H1 (cell line): ENCODE measurements at regions not wholly inside any gene's neighbourhood (a gene's known extent, or its start where the extent isn't known, plus 50 kb on each side); places are given as distances from the start of the nearest gene placed in this dataset.

Source experiments
- CTCF ChIA-PET: fragments of 300-600 bp; sonication (Branson Sonifier 250); formaldehyde crosslinking; loops from one replicate; lab custom pipeline; 2021; ENCODE audit not compliant: partially characterized antibody; lab: Charles Lee
- POLR2A ChIA-PET: fragments of 300-600 bp; sonication (Branson Sonifier 250); formaldehyde crosslinking; loops from one replicate; lab custom pipeline; 2021; ENCODE audit warnings: inconsistent platforms; ENCODE audit not compliant: partially characterized antibody; lab: Charles Lee
- DNase-seq, 2 experiments: peaks; one replicate each; pipeline versions ENCODE4 v3.0.0 to v3.0.0-alpha.2; 2010 to 2022; ENCODE audit warnings: low spot score in 2 of 2, low read depth in 1 of 2, mixed read lengths in 1 of 2
- FAIRE-seq: peaks from 2 replicates; lab custom pipeline; 2011; peaks lifted over from hg19 to GRCh38; lab: Jason Lieb, UNC
- H2AFZ ChIP-seq: 2 replicates; pipeline ENCODE4 v1.8.1; 2012; ENCODE audit warnings: low read length, inconsistent platforms
- H2AK5ac ChIP-seq: 2 replicates; pipeline ENCODE4 v1.6.1; 2013; ENCODE audit warnings: low read depth, low read length
- H2BK120ac ChIP-seq: replicated peaks from 2 replicates; pipeline ENCODE3; 2013; ENCODE audit warnings: low read depth, low read length, inconsistent platforms
- H2BK12ac ChIP-seq: 2 replicates; pipeline ENCODE4 v1.6.1; 2013; ENCODE audit warnings: low read depth, low read length
- H2BK15ac ChIP-seq: 2 replicates; pipeline ENCODE4 v1.6.1; 2013; ENCODE audit warnings: low read length
- H2BK20ac ChIP-seq: 2 replicates; pipeline ENCODE4 v1.6.1; 2013; ENCODE audit warnings: low read length
- H2BK5ac ChIP-seq: 2 replicates; pipeline ENCODE4 v1.6.1; 2013; ENCODE audit warnings: low read depth, low read length
- H3K14ac ChIP-seq: 2 replicates; pipeline ENCODE4 v1.6.1; 2013; ENCODE audit warnings: inconsistent platforms; ENCODE audit not compliant: insufficient read length
- H3K18ac ChIP-seq: 2 replicates; pipeline ENCODE4 v1.6.1; 2013; ENCODE audit warnings: low read length; ENCODE audit errors: extremely low read depth
- H3K23ac ChIP-seq: 2 replicates; pipeline ENCODE4 v1.6.1; 2013; ENCODE audit warnings: inconsistent platforms; ENCODE audit not compliant: insufficient read length
- H3K23me2 ChIP-seq: 2 replicates; pipeline ENCODE4 v1.6.1; 2013; ENCODE audit warnings: low read depth, low read length
- H3K27ac ChIP-seq: 2 replicates; pipeline ENCODE4 v1.6.1; 2011; ENCODE audit warnings: low read depth, low read length, inconsistent platforms
- H3K27me3 ChIP-seq, 4 experiments: replicated peaks in 1 of 4; 1 replicate in 1 of 4; 2 replicates in 3 of 4; pipeline versions ENCODE4 v1.6.1 to v1.8.1; 2011 to 2013; ENCODE audit warnings: low read length in 3 of 4, mild to moderate bottlenecking in 3 of 4, inconsistent platforms in 2 of 4, mixed read lengths in 2 of 4, moderate library complexity in 1 of 4; ENCODE audit not compliant: control insufficient read depth in 3 of 4, insufficient read depth in 3 of 4; ENCODE audit errors: extremely low read depth in 1 of 4
- H3K36me3 ChIP-seq, 4 experiments: 2 replicates each; pipeline versions ENCODE4 v1.6.1 to v1.8.1; 2011 to 2013; ENCODE audit warnings: mild to moderate bottlenecking in 4 of 4, low read length in 3 of 4, moderate library complexity in 2 of 4, control low read depth in 1 of 4, inconsistent platforms in 1 of 4; ENCODE audit not compliant: insufficient read depth in 4 of 4, control insufficient read depth in 2 of 4
- H3K4ac ChIP-seq: replicated peaks from 2 replicates; pipeline ENCODE3; 2013; ENCODE audit warnings: low read length, low read depth, mixed read lengths, inconsistent platforms; ENCODE audit not compliant: insufficient read length
- H3K4me1 ChIP-seq, 4 experiments: replicated peaks in 1 of 4; 1 replicate in 1 of 4; 2 replicates in 3 of 4; pipeline versions ENCODE4 v1.6.1 to v1.8.1; 2011 to 2013; ENCODE audit warnings: low read length in 3 of 4, inconsistent platforms in 2 of 4, mixed read lengths in 1 of 4; ENCODE audit not compliant: insufficient read depth in 4 of 4, control insufficient read depth in 3 of 4
- H3K4me2 ChIP-seq, 2 experiments: 2 replicates each; pipeline versions ENCODE4 v1.6.1 to v1.8.1; 2011 to 2013; ENCODE audit warnings: low read depth in 2 of 2, low read length in 2 of 2, control low read depth in 1 of 2, inconsistent platforms in 1 of 2, mild to moderate bottlenecking in 1 of 2; ENCODE audit not compliant: insufficient read depth in 1 of 2
- H3K4me3 ChIP-seq, 4 experiments: fragments of 200-600, 300-600 bp in 1 of 4; sonication (generic), shearing (Covaris generic), sonication (Bioruptor Twin) in 1 of 4; 2 replicates each; pipeline versions ENCODE4 v1.5.1 to v1.8.1; 2011 to 2016; ENCODE audit warnings: low read length in 4 of 4, low read depth in 3 of 4, control low read depth in 2 of 4, inconsistent platforms in 2 of 4, mild to moderate bottlenecking in 2 of 4, mixed read lengths in 1 of 4, moderate library complexity in 1 of 4; ENCODE audit not compliant: insufficient read depth in 2 of 4; ENCODE audit errors: extremely low read depth in 1 of 4
- H3K56ac ChIP-seq: replicated peaks from 2 replicates; pipeline ENCODE3; 2013; ENCODE audit warnings: low read depth, mild to moderate bottlenecking, mixed read lengths, low read length, inconsistent platforms; ENCODE audit not compliant: insufficient read length
- H3K79me1 ChIP-seq: 2 replicates; pipeline ENCODE4 v1.6.1; 2013; ENCODE audit warnings: low read depth, low read length, control low read depth
- H3K79me2 ChIP-seq, 2 experiments: 2 replicates each; pipeline versions ENCODE4 v1.6.1 to v1.8.1; 2012 to 2013; ENCODE audit warnings: low read length in 2 of 2, mild to moderate bottlenecking in 2 of 2, inconsistent platforms in 1 of 2; ENCODE audit not compliant: insufficient read depth in 2 of 2, control insufficient read depth in 1 of 2
- H3K9ac ChIP-seq, 4 experiments: replicated peaks in 1 of 4; 1 replicate in 1 of 4; 2 replicates in 3 of 4; pipeline versions ENCODE4 v1.6.1 to v1.8.1; 2011 to 2013; ENCODE audit warnings: low read depth in 3 of 4, low read length in 3 of 4, control low read depth in 2 of 4, mild to moderate bottlenecking in 2 of 4, moderate library complexity in 2 of 4, inconsistent platforms in 1 of 4; ENCODE audit errors: extremely low read depth in 1 of 4
- H3K9me3 ChIP-seq, 2 experiments: 2 replicates each; pipeline versions ENCODE4 v1.6.1 to v1.8.1; 2012 to 2013; ENCODE audit warnings: mild to moderate bottlenecking in 2 of 2, moderate library complexity in 2 of 2, control low read depth in 1 of 2, inconsistent platforms in 1 of 2, low read depth in 1 of 2, low read length in 1 of 2, mixed read lengths in 1 of 2; ENCODE audit not compliant: insufficient read depth in 2 of 2
- H4K20me1 ChIP-seq, 2 experiments: replicated peaks in 1 of 2; 2 replicates each; pipeline versions ENCODE3 to v1.8.1; 2011 to 2013; ENCODE audit warnings: inconsistent platforms in 2 of 2, low read length in 2 of 2, mild to moderate bottlenecking in 1 of 2; ENCODE audit not compliant: insufficient read depth in 2 of 2, control insufficient read depth in 1 of 2
- H4K5ac ChIP-seq: 2 replicates; pipeline ENCODE4 v1.6.1; 2013; ENCODE audit warnings: low read length, low read depth, mixed read lengths, inconsistent platforms; ENCODE audit not compliant: insufficient read length
- H4K8ac ChIP-seq: 2 replicates; pipeline ENCODE4 v1.8.0; 2013; ENCODE audit warnings: mild to moderate bottlenecking, moderate library complexity, low read length, inconsistent platforms; ENCODE audit not compliant: insufficient read depth; ENCODE audit errors: extremely low read depth
- H4K91ac ChIP-seq: replicated peaks from 2 replicates; pipeline ENCODE3; 2013; ENCODE audit warnings: low read length, mixed read lengths, inconsistent platforms; ENCODE audit not compliant: insufficient read length
- ATF2 ChIP-seq: IDR thresholded peaks from 2 replicates; pipeline ENCODE4 v1.6.1; 2012; ENCODE audit warnings: low read length, inconsistent platforms
- HDAC6 ChIP-seq: IDR thresholded peaks from one replicate; pipeline ENCODE4 v1.7.1; 2012; ENCODE audit warnings: low read depth, mild to moderate bottlenecking, inconsistent platforms, low read length, moderate library complexity
- MAFK ChIP-seq: IDR thresholded peaks from 2 replicates; pipeline ENCODE4 v1.6.1; 2012; ENCODE audit warnings: low read depth, mild to moderate bottlenecking, improper control_type of control experiment, low read length
- RNF2 ChIP-seq: fragments of 200-900, 300-1000 bp; sonication (generic); IDR thresholded peaks from 2 replicates; pipeline ENCODE4 v1.7.1; 2016; ENCODE audit warnings: borderline replicate concordance, low read depth, mild to moderate bottlenecking, antibody characterized with exemption, low read length; ENCODE audit not compliant: poor library complexity, severe bottlenecking; ENCODE audit errors: missing control alignments
- SIN3A ChIP-seq, 2 experiments: IDR thresholded peaks in 1 of 2; conservative IDR thresholded peaks in 1 of 2; 2 replicates each; pipeline ENCODE4 v1.6.1; 2011 to 2012; ENCODE audit warnings: low read length in 2 of 2, improper control_type of control experiment in 1 of 2, low read depth in 1 of 2, mild to moderate bottlenecking in 1 of 2
- SIRT6 ChIP-seq: IDR thresholded peaks from one replicate; pipeline ENCODE4 v1.7.1; 2012; ENCODE audit warnings: low read length, inconsistent platforms
- WGBS, 2 experiments: shearing (Covaris generic) in 1 of 2; methylation state at CpG; one replicate each; pipeline versions ENCODE4 v1.1.6 to v1.1.7; 2013 to 2015; ENCODE audit warnings: low lambda C conversion rate in 2 of 2, mixed read lengths in 2 of 2, inconsistent platforms in 1 of 2, low coverage in 1 of 2, missing lambda C conversion rate in 1 of 2; ENCODE audit not compliant: insufficient replicate concordance in 2 of 2, insufficient coverage in 1 of 2, insufficient read length in 1 of 2; ENCODE audit errors: extremely low coverage in 1 of 2, missing lambda C conversion rate in 1 of 2; 5-methylcytosine and 5-hydroxymethylcytosine counted together
- TF ChIP-seq, protein P1 (sequence below): IDR thresholded peaks from 2 replicates; pipeline ENCODE4 v1.6.1; 2012; ENCODE audit warnings: inconsistent platforms

GRCh38 chr1:199774433-199775089, 252.9 kb upstream of the NR5A2 start:
- Histone ChIP-seq H3K23me2 (no peaks in the 10 kb centered on the region; the same call in 1 of the 2 replicates), H2BK20ac (no peak overlapping the region), H3K79me2 (no peaks in the 10 kb centered on the region), H3K4me2 (no peak overlapping the region), H2BK12ac (no peak overlapping the region), H3K4me1 (no peaks in the 10 kb centered on the region), H3K79me1 (no peaks in the 10 kb centered on the region), H3K23ac (no peak overlapping the region), H4K91ac (no peak overlapping the region), H2AK5ac (no peak overlapping the region), H2BK15ac (no peak overlapping the region), H3K27ac (no peak overlapping the region), H3K36me3 (no peaks in the 10 kb centered on the region), H4K20me1 (no peaks in the 10 kb centered on the region), H2BK5ac (no peak overlapping the region), H3K14ac (no peak overlapping the region), H3K4ac (no peak overlapping the region), H2AFZ (no peak overlapping the region), H4K8ac (no peak overlapping the region), H3K9me3 (no peaks in the 10 kb centered on the region), H3K4me3 (no peak overlapping the region), H2BK120ac (no peak overlapping the region), H3K27me3 (no peaks in the 10 kb centered on the region), H3K56ac (no peak overlapping the region), H3K18ac (no peak overlapping the region), H4K5ac (no peak overlapping the region), H3K9ac (no peak overlapping the region)
- FAIRE-seq = no peak
- WGBS, 2 experiments = 96% methylated on average over 1 of the region's 1 CpG; no CpG with 5 or more reads in 1 of the 2 experiments
- TF ChIP-seq ATF2 = no peak
- TF ChIP-seq RNF2 = no peak
- TF ChIP-seq SIRT6 = no peak
- TF ChIP-seq, protein P1, sequence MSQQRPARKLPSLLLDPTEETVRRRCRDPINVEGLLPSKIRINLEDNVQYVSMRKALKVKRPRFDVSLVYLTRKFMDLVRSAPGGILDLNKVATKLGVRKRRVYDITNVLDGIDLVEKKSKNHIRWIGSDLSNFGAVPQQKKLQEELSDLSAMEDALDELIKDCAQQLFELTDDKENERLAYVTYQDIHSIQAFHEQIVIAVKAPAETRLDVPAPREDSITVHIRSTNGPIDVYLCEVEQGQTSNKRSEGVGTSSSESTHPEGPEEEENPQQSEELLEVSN = no peak
- TF ChIP-seq SIN3A (conservative IDR thresholded peaks at IDR 0.05 in 1 of 2, IDR thresholded peaks at IDR 0.05 in 1 of 2; ENCODE audit: low read depth in 1 of 2, low read length in 2 of 2) = no peak
- no peak for TF ChIP-seq MAFK
- no peak for TF ChIP-seq HDAC6
- ChIA-PET CTCF (interaction anchor here (1.2 kb wide), 2 partner anchors 20 to 26 kb away, joined by 3 read pairs; no protein-coding TSS in a partner anchor), POLR2A (no interaction called here)
- DNase-seq = no peak
